ENCODE measurements at regions not wholly inside any gene's neighbourhood (a gene's known extent, or its start where the extent isn't known, plus 50 kb on each side); places are given as distances from the start of the nearest gene placed in this dataset.

GRCh38 chr1:99481391-99481996 lies 164.4 kb upstream of the PALMD start (continued):
- TF ChIP-seq CTCF (IDR thresholded peaks at IDR 0.05; ENCODE audit: control extremely low read depth in 1 of 3, insufficient read depth in 1 of 3, low read depth in 1 of 3, low read length in 3 of 3) (peak in 2 of 3 experiments; percentile 58 to 69; a peak in 2 of 4 replicates), BCL11A (IDR thresholded peaks at IDR 0.05; ENCODE audit: low read depth in 2 of 2, low read length in 2 of 2) (no peak), SIRT6 (IDR thresholded peaks at IDR 0.05; ENCODE audit: low read length) (no peak)
